Gastroesophageal sphincter (tissue), 3 donors: ENCODE measurements at regions not wholly inside any gene's neighbourhood (a gene's known extent, or its start where the extent isn't known, plus 50 kb on each side); places are given as distances from the start of the nearest gene placed in this dataset.
"Not testable (repeated sequence)": the region's sequence is repeated elsewhere in the genome, so short reads cannot be mapped to it uniquely, and the experiment has no call there.

Source experiments
- CTCF ChIP-seq, 4 experiments: fragments of 200-600 bp in 2 of 4; fragments of 450-650 bp in 2 of 4; sonication (generic) in 1 of 4; IDR thresholded peaks; one replicate each; pipeline ENCODE4 v1.5.1; 2017 to 2019; ENCODE audit warnings: antibody characterized with exemption in 4 of 4, mild to moderate bottlenecking in 2 of 4, moderate library complexity in 2 of 4
- EP300 ChIP-seq: sonication (generic); formaldehyde crosslinking; IDR thresholded peaks from one replicate; pipeline ENCODE4 v1.6.1; 2017; ENCODE audit warnings: antibody characterized with exemption, mild to moderate bottlenecking
- POLR2A ChIP-seq, 2 donors: fragments of 450-650 bp; IDR thresholded peaks; one replicate each; pipeline ENCODE4 v1.6.1; 2017; ENCODE audit warnings: antibody characterized with exemption in 2 of 2, mild to moderate bottlenecking in 2 of 2, moderate library complexity in 1 of 2
- POLR2AphosphoS5 ChIP-seq: sonication (generic); formaldehyde crosslinking; IDR thresholded peaks from one replicate; pipeline ENCODE4 v1.6.1; 2017; ENCODE audit warnings: antibody characterized with exemption

- TF ChIP-seq CTCF (IDR thresholded peaks at IDR 0.05); POLR2A (IDR thresholded peaks at IDR 0.05); EP300; POLR2AphosphoS5: not testable (repeated sequence)
Observed at GRCh38 chr7:26424319-26424718, 132.7 kb downstream of the SNX10 start.
